ENCODE measurements at regions not wholly inside any gene's neighbourhood (a gene's known extent, or its start where the extent isn't known, plus 50 kb on each side); places are given as distances from the start of the nearest gene placed in this dataset.

GRCh38 chr9:6133346-6134063, 82.1 kb upstream of the IL33 start:
- TF ChIP-seq, protein P1, sequence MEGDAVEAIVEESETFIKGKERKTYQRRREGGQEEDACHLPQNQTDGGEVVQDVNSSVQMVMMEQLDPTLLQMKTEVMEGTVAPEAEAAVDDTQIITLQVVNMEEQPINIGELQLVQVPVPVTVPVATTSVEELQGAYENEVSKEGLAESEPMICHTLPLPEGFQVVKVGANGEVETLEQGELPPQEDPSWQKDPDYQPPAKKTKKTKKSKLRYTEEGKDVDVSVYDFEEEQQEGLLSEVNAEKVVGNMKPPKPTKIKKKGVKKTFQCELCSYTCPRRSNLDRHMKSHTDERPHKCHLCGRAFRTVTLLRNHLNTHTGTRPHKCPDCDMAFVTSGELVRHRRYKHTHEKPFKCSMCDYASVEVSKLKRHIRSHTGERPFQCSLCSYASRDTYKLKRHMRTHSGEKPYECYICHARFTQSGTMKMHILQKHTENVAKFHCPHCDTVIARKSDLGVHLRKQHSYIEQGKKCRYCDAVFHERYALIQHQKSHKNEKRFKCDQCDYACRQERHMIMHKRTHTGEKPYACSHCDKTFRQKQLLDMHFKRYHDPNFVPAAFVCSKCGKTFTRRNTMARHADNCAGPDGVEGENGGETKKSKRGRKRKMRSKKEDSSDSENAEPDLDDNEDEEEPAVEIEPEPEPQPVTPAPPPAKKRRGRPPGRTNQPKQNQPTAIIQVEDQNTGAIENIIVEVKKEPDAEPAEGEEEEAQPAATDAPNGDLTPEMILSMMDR (IDR thresholded peaks at IDR 0.05), result no peak
- no peak for TF ChIP-seq POLR2A (IDR thresholded peaks at IDR 0.05)

Data from Peyer's patch (tissue), 4 donors.